ENCODE measurements at regions not wholly inside any gene's neighbourhood (a gene's known extent, or its start where the extent isn't known, plus 50 kb on each side); places are given as distances from the start of the nearest gene placed in this dataset.

DNA sequence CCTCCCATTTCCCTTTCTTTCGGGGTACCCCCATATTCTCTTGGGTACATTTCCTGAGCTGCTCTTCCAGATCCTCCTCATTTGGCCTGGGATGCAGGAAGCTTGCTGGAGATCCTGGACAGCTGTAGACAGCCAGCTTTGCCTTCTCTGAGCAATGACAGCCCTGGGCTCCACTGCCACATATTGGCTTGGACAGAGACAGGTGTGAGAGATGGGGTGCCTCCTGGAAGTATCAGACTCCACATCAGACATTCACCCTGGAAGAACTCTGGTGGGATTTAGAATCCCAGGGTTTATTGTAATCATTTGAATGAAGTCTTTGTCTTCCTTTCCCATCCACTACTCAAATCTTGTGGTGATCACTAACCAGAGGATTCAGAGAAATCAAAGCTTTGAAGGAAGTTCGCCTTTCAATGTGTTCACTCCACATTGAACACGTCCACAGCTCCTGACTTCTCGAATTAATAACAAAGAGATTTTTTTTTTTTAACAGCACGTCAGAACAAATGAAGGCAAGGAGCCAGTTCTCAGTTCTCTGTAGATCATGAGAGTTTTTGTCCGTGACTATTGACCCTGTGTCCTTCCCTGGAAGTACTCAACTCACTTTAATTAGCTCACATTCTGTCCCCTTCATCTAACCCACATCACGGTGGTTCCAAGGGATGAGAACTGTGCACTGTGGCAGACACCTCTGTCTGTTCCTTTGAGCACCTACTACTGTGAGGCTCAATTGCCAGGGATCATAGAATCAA, 377.6 kb upstream of the TRIB2 start:
- TF ChIP-seq, protein P1, sequence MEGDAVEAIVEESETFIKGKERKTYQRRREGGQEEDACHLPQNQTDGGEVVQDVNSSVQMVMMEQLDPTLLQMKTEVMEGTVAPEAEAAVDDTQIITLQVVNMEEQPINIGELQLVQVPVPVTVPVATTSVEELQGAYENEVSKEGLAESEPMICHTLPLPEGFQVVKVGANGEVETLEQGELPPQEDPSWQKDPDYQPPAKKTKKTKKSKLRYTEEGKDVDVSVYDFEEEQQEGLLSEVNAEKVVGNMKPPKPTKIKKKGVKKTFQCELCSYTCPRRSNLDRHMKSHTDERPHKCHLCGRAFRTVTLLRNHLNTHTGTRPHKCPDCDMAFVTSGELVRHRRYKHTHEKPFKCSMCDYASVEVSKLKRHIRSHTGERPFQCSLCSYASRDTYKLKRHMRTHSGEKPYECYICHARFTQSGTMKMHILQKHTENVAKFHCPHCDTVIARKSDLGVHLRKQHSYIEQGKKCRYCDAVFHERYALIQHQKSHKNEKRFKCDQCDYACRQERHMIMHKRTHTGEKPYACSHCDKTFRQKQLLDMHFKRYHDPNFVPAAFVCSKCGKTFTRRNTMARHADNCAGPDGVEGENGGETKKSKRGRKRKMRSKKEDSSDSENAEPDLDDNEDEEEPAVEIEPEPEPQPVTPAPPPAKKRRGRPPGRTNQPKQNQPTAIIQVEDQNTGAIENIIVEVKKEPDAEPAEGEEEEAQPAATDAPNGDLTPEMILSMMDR (IDR thresholded peaks at IDR 0.05 in 2 of 3, conservative IDR thresholded peaks at IDR 0.05 in 1 of 3; ENCODE audit: borderline replicate concordance in 1 of 3, insufficient read depth in 1 of 3, low read depth in 2 of 3, low read length in 2 of 3): no peak
- TF ChIP-seq JUND (IDR thresholded peaks at IDR 0.05) (no peak), YY1 (IDR thresholded peaks at IDR 0.05; ENCODE audit: extremely low read depth, insufficient replicate concordance, low read depth, low read length) (no peak), EZH2phosphoT487 (IDR thresholded peaks at IDR 0.05; ENCODE audit: borderline replicate concordance) (no peak), EZH2 (IDR thresholded peaks at IDR 0.05) (no peak)
- DNase-seq (ENCODE audit: low read depth, low spot score): no peak
- Histone ChIP-seq H3K36me3 (ENCODE audit: control insufficient read depth in 1 of 2, insufficient read depth in 2 of 2, low read length in 2 of 2) (no peaks in the 10 kb centered on the region), H2AFZ (ENCODE audit: low read depth, low read length, poor library complexity, severe bottlenecking) (no peak overlapping the region), H3K9me2 (ENCODE audit: insufficient read depth) (no peaks in the 10 kb centered on the region), H3K79me2 (ENCODE audit: insufficient read depth, low read length) (no peaks in the 10 kb centered on the region), H4K20me1 (ENCODE audit: insufficient read depth) (no peaks in the 10 kb centered on the region), H3K4me1 (ENCODE audit: control insufficient read depth in 1 of 2, insufficient read depth in 2 of 2, low read length in 2 of 2) (no peaks in the 10 kb centered on the region), H3K27ac (ENCODE audit: low read depth, low read length) (no peak overlapping the region), H3K4me3 (replicated peaks in 1 of 2; ENCODE audit: low read depth in 1 of 2, low read length in 2 of 2) (no peak overlapping the region), H3K9me3 (ENCODE audit: control insufficient read depth in 1 of 2, insufficient read depth in 1 of 2, low read depth in 1 of 2, low read length in 2 of 2) (no peaks in the 10 kb centered on the region), H3K4me2 (ENCODE audit: low read length) (no peak overlapping the region), H3K27me3 (ENCODE audit: insufficient read depth, low read length) (peaks cover 5% of the 10 kb centered on the region; the same call in 1 of the 2 replicates), H3K9ac (ENCODE audit: low read length) (no peak overlapping the region)
- intact Hi-C loops (cut with micrococcal nuclease): no loop called here
- BruUV-seq (replicated peaks): no TSS peak
- ChIA-PET RAD21 (ENCODE audit: low non-redundant PET in 1 of 2, low total read pairs in 2 of 2, uncharacterized antibody in 2 of 2, unreplicated experiment in 2 of 2) (no interaction called here), POLR2A (no interaction called here), CTCF (no interaction called here)
- ATAC-seq: no peak

DNA sequence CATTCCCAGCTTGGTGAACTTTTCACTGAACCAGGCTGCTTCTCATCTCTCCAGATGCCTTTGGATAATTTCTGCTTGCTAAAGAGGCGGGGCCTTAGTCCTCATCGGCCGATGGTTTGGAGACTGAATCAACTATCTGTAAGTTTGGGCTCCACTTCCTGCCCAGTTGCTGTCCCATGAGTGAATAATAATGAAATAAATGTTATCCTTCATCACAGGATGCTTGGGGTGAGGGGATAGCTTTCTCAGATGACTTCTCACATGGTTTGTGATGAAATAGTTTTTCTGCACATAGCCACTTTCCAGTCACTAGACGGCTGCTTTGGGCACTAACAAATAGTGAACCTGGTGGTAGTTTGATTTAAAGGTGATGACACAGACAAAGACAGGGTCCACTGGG, 376.6 kb upstream of the TRIB2 start:
- H3K9me3 ChIP-seq (ENCODE audit: control insufficient read depth in 1 of 2, insufficient read depth in 1 of 2, low read depth in 1 of 2, low read length in 2 of 2): no peaks in the 10 kb centered on the region
- H3K4me3 ChIP-seq (replicated peaks in 1 of 2; ENCODE audit: low read depth in 1 of 2, low read length in 2 of 2): no peak overlapping the region
- DNase-seq (ENCODE audit: low read depth, low spot score) (no peak), ATAC-seq (no peak)
- H3K9ac ChIP-seq (ENCODE audit: low read length): no peak overlapping the region
- no peak overlapping the region for H2AFZ ChIP-seq (ENCODE audit: low read depth, low read length, poor library complexity, severe bottlenecking)
- no peaks in the 10 kb centered on the region for H3K4me1 ChIP-seq (ENCODE audit: control insufficient read depth in 1 of 2, insufficient read depth in 2 of 2, low read length in 2 of 2)
- no peak for TF ChIP-seq RAD21 (IDR thresholded peaks at IDR 0.05; ENCODE audit: low read depth)
- no peak for TF ChIP-seq FOSL1 (IDR thresholded peaks at IDR 0.05; ENCODE audit: low read depth)
- no peak for TF ChIP-seq ZFX (IDR thresholded peaks at IDR 0.05)
- TF ChIP-seq, protein P1 (IDR thresholded peaks at IDR 0.05 in 2 of 3, conservative IDR thresholded peaks at IDR 0.05 in 1 of 3; ENCODE audit: borderline replicate concordance in 1 of 3, insufficient read depth in 1 of 3, low read depth in 2 of 3, low read length in 2 of 3): no peak
- TF ChIP-seq, protein P2, sequence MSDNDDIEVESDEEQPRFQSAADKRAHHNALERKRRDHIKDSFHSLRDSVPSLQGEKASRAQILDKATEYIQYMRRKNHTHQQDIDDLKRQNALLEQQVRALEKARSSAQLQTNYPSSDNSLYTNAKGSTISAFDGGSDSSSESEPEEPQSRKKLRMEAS (IDR thresholded peaks at IDR 0.05): no peak
- TF ChIP-seq EZH2phosphoT487 (IDR thresholded peaks at IDR 0.05; ENCODE audit: borderline replicate concordance): no peak
- no peak overlapping the region for H3K4me2 ChIP-seq (ENCODE audit: low read length)
- H4K20me1 ChIP-seq (ENCODE audit: insufficient read depth): no peaks in the 10 kb centered on the region
- no peaks in the 10 kb centered on the region for H3K9me2 ChIP-seq (ENCODE audit: insufficient read depth)
- RAD21 ChIA-PET (ENCODE audit: low non-redundant PET in 1 of 2, low total read pairs in 2 of 2, uncharacterized antibody in 2 of 2, unreplicated experiment in 2 of 2): no interaction called here
- CTCF ChIA-PET: no interaction called here
- H3K27ac ChIP-seq (ENCODE audit: low read depth, low read length): no peak overlapping the region
- BruUV-seq (replicated peaks): no TSS peak
- no peaks in the 10 kb centered on the region for H3K79me2 ChIP-seq (ENCODE audit: insufficient read depth, low read length)
- H3K36me3 ChIP-seq (ENCODE audit: control insufficient read depth in 1 of 2, insufficient read depth in 2 of 2, low read length in 2 of 2): no peaks in the 10 kb centered on the region
- intact Hi-C loops (cut with micrococcal nuclease): no loop called here
- POLR2A ChIA-PET: no interaction called here
- no peaks in the 10 kb centered on the region for H3K27me3 ChIP-seq (ENCODE audit: insufficient read depth, low read length)
